Neural crest cell (in vitro differentiated cells): ENCODE measurements at regions not wholly inside any gene's neighbourhood (a gene's known extent, or its start where the extent isn't known, plus 50 kb on each side); places are given as distances from the start of the nearest gene placed in this dataset.

Experiments used
- DNase-seq: peaks from one replicate; pipeline ENCODE4 v3.0.0; 2021; ENCODE audit warnings: low read depth, mixed read lengths, low spot score
- H3K27ac Mint-ChIP-seq: one replicate; pipeline ENCODE4 v1.8.0; 2021; ENCODE audit warnings: mild to moderate bottlenecking, mixed read lengths; ENCODE audit not compliant: unreplicated experiment
- H3K27me3 Mint-ChIP-seq: 2 replicates; pipeline ENCODE4 v1.8.0; 2021; ENCODE audit warnings: low read depth, mild to moderate bottlenecking, mixed read lengths
- H3K36me3 Mint-ChIP-seq: 2 replicates; pipeline ENCODE4 v1.8.0; 2021; ENCODE audit warnings: low read depth, mild to moderate bottlenecking, mixed read lengths
- H3K4me1 Mint-ChIP-seq: 2 replicates; pipeline ENCODE4 v1.8.0; 2021; ENCODE audit warnings: mixed read lengths
- H3K4me3 Mint-ChIP-seq: one replicate; pipeline ENCODE4 v1.8.0; 2021; ENCODE audit warnings: mild to moderate bottlenecking, mixed read lengths
- H3K9me3 Mint-ChIP-seq: 2 replicates; pipeline ENCODE4 v1.8.0; 2021; ENCODE audit warnings: mixed read lengths
- TF ChIP-seq, protein P1 (sequence below): fragments of 200-600 bp; sonication (generic); conservative IDR thresholded peaks from 2 replicates; pipeline ENCODE4 v1.5.0; 2021; ENCODE audit warnings: antibody characterized with exemption, mild to moderate bottlenecking

DNA sequence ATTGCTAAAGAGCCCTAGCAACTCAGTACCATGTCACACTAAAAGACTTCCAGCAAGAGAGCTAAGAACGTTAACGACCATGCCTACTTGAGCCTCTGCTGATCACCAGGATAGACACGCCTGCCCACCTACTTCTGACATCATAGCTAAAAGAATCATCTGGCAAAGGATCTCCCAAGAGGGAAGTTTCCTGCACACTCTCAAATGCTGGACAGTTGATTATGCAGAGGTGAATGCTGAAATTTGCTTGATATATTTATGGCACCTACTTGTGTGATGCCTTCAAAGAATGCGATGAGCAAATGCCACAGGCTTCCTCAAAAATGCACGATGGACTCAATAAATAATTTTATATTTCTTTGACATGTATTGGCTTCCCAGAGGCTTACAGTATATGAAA, 113.6 kb downstream of the GALC start:
- Mint-ChIP-seq H3K9me3 (peaks cover 5% of the 10 kb centered on the region), H3K27ac (no peak overlapping the region)
- DNase-seq, result no peak

GRCh38 chr14:87878959-87879358, 114.0 kb downstream of the GALC start:
- Mint-ChIP-seq H3K27me3 (peaks cover 4% of the 10 kb centered on the region), H3K27ac (no peak overlapping the region)

More for the DNA sequence above, 113.6 kb downstream of the GALC start:
- Mint-ChIP-seq H3K27me3 (peaks cover 4% of the 10 kb centered on the region), H3K4me3 (no peak overlapping the region), H3K36me3 (no peaks in the 10 kb centered on the region), H3K4me1 (no peaks in the 10 kb centered on the region)
- TF ChIP-seq, protein P1, sequence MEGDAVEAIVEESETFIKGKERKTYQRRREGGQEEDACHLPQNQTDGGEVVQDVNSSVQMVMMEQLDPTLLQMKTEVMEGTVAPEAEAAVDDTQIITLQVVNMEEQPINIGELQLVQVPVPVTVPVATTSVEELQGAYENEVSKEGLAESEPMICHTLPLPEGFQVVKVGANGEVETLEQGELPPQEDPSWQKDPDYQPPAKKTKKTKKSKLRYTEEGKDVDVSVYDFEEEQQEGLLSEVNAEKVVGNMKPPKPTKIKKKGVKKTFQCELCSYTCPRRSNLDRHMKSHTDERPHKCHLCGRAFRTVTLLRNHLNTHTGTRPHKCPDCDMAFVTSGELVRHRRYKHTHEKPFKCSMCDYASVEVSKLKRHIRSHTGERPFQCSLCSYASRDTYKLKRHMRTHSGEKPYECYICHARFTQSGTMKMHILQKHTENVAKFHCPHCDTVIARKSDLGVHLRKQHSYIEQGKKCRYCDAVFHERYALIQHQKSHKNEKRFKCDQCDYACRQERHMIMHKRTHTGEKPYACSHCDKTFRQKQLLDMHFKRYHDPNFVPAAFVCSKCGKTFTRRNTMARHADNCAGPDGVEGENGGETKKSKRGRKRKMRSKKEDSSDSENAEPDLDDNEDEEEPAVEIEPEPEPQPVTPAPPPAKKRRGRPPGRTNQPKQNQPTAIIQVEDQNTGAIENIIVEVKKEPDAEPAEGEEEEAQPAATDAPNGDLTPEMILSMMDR, result no peak

DNA sequence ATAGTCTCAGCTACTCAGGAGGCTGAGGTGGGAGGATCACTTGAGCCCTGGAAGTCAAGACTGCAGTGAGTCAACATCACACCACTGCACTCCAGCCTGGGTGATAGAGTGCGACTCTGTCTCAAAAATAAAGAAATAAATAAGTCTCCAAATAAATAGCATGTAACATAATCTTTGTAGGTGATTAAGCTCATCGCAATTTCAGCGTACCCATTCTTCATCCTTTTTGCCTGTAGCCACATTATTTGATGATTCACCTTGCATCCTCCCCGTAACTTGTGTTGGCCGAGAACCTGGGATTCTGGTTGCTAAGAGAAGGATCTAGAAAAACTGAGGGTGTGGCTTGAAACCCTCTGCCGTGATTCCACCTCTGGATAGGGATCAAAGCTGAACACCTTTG, 115.1 kb downstream of the GALC start:
- H3K27me3 Mint-ChIP-seq, result peaks cover 4% of the 10 kb centered on the region
- TF ChIP-seq, protein P1, result no peak
- no peaks in the 10 kb centered on the region for H3K36me3 Mint-ChIP-seq
- DNase-seq, result no peak
- H3K27ac Mint-ChIP-seq, result no peak overlapping the region
- peaks cover 5% of the 10 kb centered on the region for H3K9me3 Mint-ChIP-seq
- H3K4me1 Mint-ChIP-seq, result no peaks in the 10 kb centered on the region
- no peak overlapping the region for H3K4me3 Mint-ChIP-seq

More at GRCh38 chr14:87878959-87879358, 114.0 kb downstream of the GALC start:
- no peaks in the 10 kb centered on the region for H3K36me3 Mint-ChIP-seq
- H3K4me1 Mint-ChIP-seq, result no peaks in the 10 kb centered on the region
- no peak for DNase-seq
- TF ChIP-seq, protein P1, result no peak
- peaks cover 5% of the 10 kb centered on the region for H3K9me3 Mint-ChIP-seq
- H3K4me3 Mint-ChIP-seq, result no peak overlapping the region

DNA sequence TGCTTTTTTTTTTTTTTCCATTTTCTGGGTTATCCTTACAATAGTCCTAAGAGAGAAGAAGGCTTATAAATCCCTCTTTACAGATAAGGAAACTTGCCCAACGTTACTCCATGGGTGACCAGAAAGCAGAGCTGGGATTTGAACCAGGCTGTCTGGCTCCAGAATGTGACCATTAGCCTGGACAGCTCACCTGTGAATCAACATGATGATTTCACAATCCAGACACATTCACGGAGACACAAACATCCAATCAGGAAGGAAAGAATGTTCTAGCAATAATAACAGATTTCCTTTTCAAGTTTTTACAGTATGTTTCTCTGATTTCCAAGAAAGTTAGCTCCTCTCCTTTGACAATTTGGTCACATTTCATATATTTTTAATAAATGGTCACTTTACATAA, 118.3 kb downstream of the GALC start:
- TF ChIP-seq, protein P1, result no peak
- Mint-ChIP-seq H3K9me3 (no peaks in the 10 kb centered on the region), H3K4me3 (no peak overlapping the region), H3K4me1 (no peaks in the 10 kb centered on the region), H3K36me3 (no peaks in the 10 kb centered on the region), H3K27me3 (no peaks in the 10 kb centered on the region), H3K27ac (no peak overlapping the region)
- DNase-seq, result no peak

- H3K27me3 Mint-ChIP-seq, result no peaks in the 10 kb centered on the region
- no peaks in the 10 kb centered on the region for H3K9me3 Mint-ChIP-seq
- H3K36me3 Mint-ChIP-seq, result no peaks in the 10 kb centered on the region
- TF ChIP-seq, protein P1, result no peak
- H3K27ac Mint-ChIP-seq, result no peak overlapping the region
- H3K4me3 Mint-ChIP-seq, result no peak overlapping the region
- DNase-seq, result no peak
- no peaks in the 10 kb centered on the region for H3K4me1 Mint-ChIP-seq
These were observed 119.2 kb downstream of the GALC start for GRCh38 chr14:87873741-87874140.
